ENCODE measurements at regions not wholly inside any gene's neighbourhood (a gene's known extent, or its start where the extent isn't known, plus 50 kb on each side); places are given as distances from the start of the nearest gene placed in this dataset.

DNA sequence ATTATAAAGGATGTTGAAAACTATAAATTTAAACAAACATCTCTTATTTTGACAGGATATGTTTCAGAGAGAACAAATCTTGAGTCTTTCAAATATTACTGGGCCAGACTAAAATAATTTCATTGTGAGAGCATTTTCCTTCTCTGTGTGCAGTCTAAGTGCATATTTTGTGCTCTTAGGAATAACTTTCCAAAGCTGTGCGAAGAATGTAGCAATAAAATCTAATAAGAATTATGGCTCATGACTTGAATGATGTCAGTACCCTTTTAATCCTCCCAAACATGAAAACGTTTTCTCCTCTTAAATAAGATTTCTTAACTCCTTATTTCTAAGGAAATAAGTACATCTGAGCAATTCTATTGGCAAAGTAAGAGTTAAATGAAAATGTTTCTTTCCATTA lies 76.2 kb upstream of the EFEMP1 start:
- Histone ChIP-seq H3K36me3 (replicated peaks; ENCODE audit: insufficient read depth, low read depth) (no peaks in the 10 kb centered on the region), H3K27me3 (no peaks in the 10 kb centered on the region), H3K4me1 (ENCODE audit: insufficient read depth) (peaks cover 4% of the 10 kb centered on the region), H3K9me3 (ENCODE audit: low read depth) (no peaks in the 10 kb centered on the region), H3K4me3 (no peak overlapping the region), H3K4me2 (no peak overlapping the region), H3K9me2 (replicated peaks; ENCODE audit: insufficient read depth) (no peaks in the 10 kb centered on the region), H4K20me1 (ENCODE audit: insufficient read depth, poor library complexity, severe bottlenecking) (no peaks in the 10 kb centered on the region), H2AFZ (no peak overlapping the region), H3K79me2 (no peaks in the 10 kb centered on the region), H3K27ac (no peak overlapping the region)
- 69% methylated on average over 2 of the region's 2 CpGs for WGBS (ENCODE audit: low lambda C conversion rate, missing lambda C conversion rate)
- no peak for DNase-seq (ENCODE audit: low spot score)
- TF ChIP-seq EZH2phosphoT487 (IDR thresholded peaks at IDR 0.05; ENCODE audit: low read depth, severe bottlenecking, unreplicated experiment) = no peak
- TF ChIP-seq, protein P1, sequence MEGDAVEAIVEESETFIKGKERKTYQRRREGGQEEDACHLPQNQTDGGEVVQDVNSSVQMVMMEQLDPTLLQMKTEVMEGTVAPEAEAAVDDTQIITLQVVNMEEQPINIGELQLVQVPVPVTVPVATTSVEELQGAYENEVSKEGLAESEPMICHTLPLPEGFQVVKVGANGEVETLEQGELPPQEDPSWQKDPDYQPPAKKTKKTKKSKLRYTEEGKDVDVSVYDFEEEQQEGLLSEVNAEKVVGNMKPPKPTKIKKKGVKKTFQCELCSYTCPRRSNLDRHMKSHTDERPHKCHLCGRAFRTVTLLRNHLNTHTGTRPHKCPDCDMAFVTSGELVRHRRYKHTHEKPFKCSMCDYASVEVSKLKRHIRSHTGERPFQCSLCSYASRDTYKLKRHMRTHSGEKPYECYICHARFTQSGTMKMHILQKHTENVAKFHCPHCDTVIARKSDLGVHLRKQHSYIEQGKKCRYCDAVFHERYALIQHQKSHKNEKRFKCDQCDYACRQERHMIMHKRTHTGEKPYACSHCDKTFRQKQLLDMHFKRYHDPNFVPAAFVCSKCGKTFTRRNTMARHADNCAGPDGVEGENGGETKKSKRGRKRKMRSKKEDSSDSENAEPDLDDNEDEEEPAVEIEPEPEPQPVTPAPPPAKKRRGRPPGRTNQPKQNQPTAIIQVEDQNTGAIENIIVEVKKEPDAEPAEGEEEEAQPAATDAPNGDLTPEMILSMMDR (IDR thresholded peaks at IDR 0.05; ENCODE audit: poor library complexity) = no peak
- no peak for TF ChIP-seq EZH2 (IDR thresholded peaks at IDR 0.05; ENCODE audit: borderline replicate concordance)

- TF ChIP-seq, protein P1 (IDR thresholded peaks at IDR 0.05; ENCODE audit: poor library complexity) = no peak
- no peak for TF ChIP-seq EZH2 (IDR thresholded peaks at IDR 0.05; ENCODE audit: borderline replicate concordance)
- TF ChIP-seq EZH2phosphoT487 (IDR thresholded peaks at IDR 0.05; ENCODE audit: low read depth, severe bottlenecking, unreplicated experiment) = no peak
- H3K36me3 ChIP-seq (replicated peaks; ENCODE audit: insufficient read depth, low read depth) = no peaks in the 10 kb centered on the region
- H3K27me3 ChIP-seq = no peaks in the 10 kb centered on the region
- H2AFZ ChIP-seq = no peak overlapping the region
- no peaks in the 10 kb centered on the region for H3K9me3 ChIP-seq (ENCODE audit: low read depth)
- no peaks in the 10 kb centered on the region for H3K4me1 ChIP-seq (ENCODE audit: insufficient read depth)
- no peak for DNase-seq (ENCODE audit: low spot score)
- no peak overlapping the region for H3K4me3 ChIP-seq
- H4K20me1 ChIP-seq (ENCODE audit: insufficient read depth, poor library complexity, severe bottlenecking) = no peaks in the 10 kb centered on the region
- H3K27ac ChIP-seq = no peak overlapping the region
- no peaks in the 10 kb centered on the region for H3K79me2 ChIP-seq
- H3K4me2 ChIP-seq = no peak overlapping the region
- WGBS (ENCODE audit: low lambda C conversion rate, missing lambda C conversion rate) = 36% methylated on average over 1 of the region's 1 CpG
- no peaks in the 10 kb centered on the region for H3K9me2 ChIP-seq (replicated peaks; ENCODE audit: insufficient read depth)
Measured at GRCh38 chr2:56001947-56002346, 78.4 kb upstream of the EFEMP1 start.

- no peaks in the 10 kb centered on the region for H3K9me2 ChIP-seq (replicated peaks; ENCODE audit: insufficient read depth)
- TF ChIP-seq EZH2phosphoT487 (IDR thresholded peaks at IDR 0.05; ENCODE audit: low read depth, severe bottlenecking, unreplicated experiment) (no peak), EZH2 (IDR thresholded peaks at IDR 0.05; ENCODE audit: borderline replicate concordance) (no peak)
- TF ChIP-seq, protein P1 (IDR thresholded peaks at IDR 0.05; ENCODE audit: poor library complexity) = no peak
- peak overlapping the region; percentile 10 for H2AFZ ChIP-seq
- no peaks in the 10 kb centered on the region for H3K36me3 ChIP-seq (replicated peaks; ENCODE audit: insufficient read depth, low read depth)
- peaks cover 3% of the 10 kb centered on the region for H3K4me1 ChIP-seq (ENCODE audit: insufficient read depth)
- H3K79me2 ChIP-seq = no peaks in the 10 kb centered on the region
- no peaks in the 10 kb centered on the region for H3K9me3 ChIP-seq (ENCODE audit: low read depth)
- H4K20me1 ChIP-seq (ENCODE audit: insufficient read depth, poor library complexity, severe bottlenecking) = no peaks in the 10 kb centered on the region
- no peak overlapping the region for H3K4me3 ChIP-seq
- 23% methylated on average over 8 of the region's 8 CpGs for WGBS (ENCODE audit: low lambda C conversion rate, missing lambda C conversion rate)
- no peaks in the 10 kb centered on the region for H3K27me3 ChIP-seq
- no peak overlapping the region for H3K27ac ChIP-seq
- H3K4me2 ChIP-seq = peak overlapping the region; percentile 50
- peak; percentile 47 for DNase-seq (ENCODE audit: low spot score)
Measured at GRCh38 chr2:56008661-56009431, 85.3 kb upstream of the EFEMP1 start.

All from hepatocyte (in vitro differentiated cells).